Thyroid gland (tissue), 4 donors: ENCODE measurements at regions not wholly inside any gene's neighbourhood (a gene's known extent, or its start where the extent isn't known, plus 50 kb on each side); places are given as distances from the start of the nearest gene placed in this dataset.

Source experiments
- DNase-seq, 2 donors: peaks; one replicate each; pipeline ENCODE4 v3.0.0-alpha.2; 2019
- H3K27ac ChIP-seq, 3 donors: fragments of 200-600 bp; sonication (generic); 1 replicate in 2 of 3; 2 replicates in 1 of 3; pipeline ENCODE4 v1.5.1; 2016 to 2019; ENCODE audit warnings: mild to moderate bottlenecking in 1 of 3, moderate library complexity in 1 of 3
- H3K27me3 ChIP-seq: fragments of 200-600 bp; sonication (generic); one replicate; pipeline ENCODE4 v1.5.1; 2019
- H3K36me3 ChIP-seq, 2 donors: fragments of 200-600 bp; sonication (generic); one replicate each; pipeline ENCODE4 v1.5.1; 2016 to 2019
- H3K4me1 ChIP-seq, 2 donors: fragments of 200-600 bp; sonication (generic); one replicate each; pipeline ENCODE4 v1.5.1; 2017 to 2019
- H3K4me3 ChIP-seq, 3 donors: fragments of 200-600 bp; sonication (generic); replicated peaks in 1 of 3; 1 replicate in 2 of 3; 2 replicates in 1 of 3; pipeline ENCODE4 v1.5.1; 2016; ENCODE audit warnings: mild to moderate bottlenecking in 1 of 3
- H3K9me3 ChIP-seq: fragments of 200-600 bp; sonication (generic); one replicate; pipeline ENCODE4 v1.5.1; 2017
- CTCF ChIP-seq, 6 experiments: fragments of 200-600 bp in 3 of 6; fragments of 450-650 bp in 3 of 6; sonication (generic) in 3 of 6; IDR thresholded peaks; one replicate each; pipeline ENCODE4 v1.5.1; 2016 to 2019; ENCODE audit warnings: antibody characterized with exemption in 6 of 6, mild to moderate bottlenecking in 2 of 6, inconsistent platforms in 1 of 6, moderate library complexity in 1 of 6
- POLR2A ChIP-seq, 2 donors: fragments of 450-650 bp; IDR thresholded peaks; one replicate each; pipeline ENCODE4 v1.6.1; 2017; ENCODE audit warnings: antibody characterized with exemption in 2 of 2, mild to moderate bottlenecking in 2 of 2, moderate library complexity in 1 of 2
- WGBS, 2 donors: methylation state at CpG; one replicate each; pipeline ENCODE4 v1.1.5; 2017; 5-methylcytosine and 5-hydroxymethylcytosine counted together
- intact Hi-C: fragments of 100-400 bp; cut with DNase I; formaldehyde crosslinking; loops from one replicate; pipeline ENCODE4 v1.15.1; 2023

DNA sequence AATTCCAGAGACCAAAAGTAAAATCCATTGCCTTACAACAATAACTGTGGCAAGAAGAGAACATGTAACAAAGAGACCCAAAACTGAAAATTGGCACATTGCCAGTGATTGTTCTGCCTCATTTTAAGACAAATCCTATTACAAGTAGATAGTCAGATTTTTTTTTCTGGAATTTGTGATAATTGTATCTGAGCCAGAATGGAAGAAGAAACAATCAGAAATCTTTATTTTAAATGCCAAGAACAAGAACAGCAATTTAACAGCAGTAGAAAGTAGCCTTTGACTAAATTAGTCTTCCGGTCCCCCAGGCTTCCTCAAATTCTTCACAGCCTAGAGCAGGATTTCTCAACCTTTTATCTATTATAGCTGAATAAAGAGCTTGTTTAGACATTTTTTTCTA, 106.7 kb upstream of the PTPN3 start:
- intact Hi-C loops: no loop called here
- TF ChIP-seq CTCF (IDR thresholded peaks at IDR 0.05): no peak
- no peak for TF ChIP-seq POLR2A (IDR thresholded peaks at IDR 0.05)
- Histone ChIP-seq H3K4me3 (no peak overlapping the region), H3K4me1 (no peaks in the 10 kb centered on the region), H3K27ac (no peak overlapping the region), H3K27me3 (no peaks in the 10 kb centered on the region), H3K36me3 (no peaks in the 10 kb centered on the region), H3K9me3 (no peaks in the 10 kb centered on the region)
- no peak for DNase-seq
- WGBS, 2 donors: 76 to 94% methylated on average over 1 of the region's 1 CpG

DNA sequence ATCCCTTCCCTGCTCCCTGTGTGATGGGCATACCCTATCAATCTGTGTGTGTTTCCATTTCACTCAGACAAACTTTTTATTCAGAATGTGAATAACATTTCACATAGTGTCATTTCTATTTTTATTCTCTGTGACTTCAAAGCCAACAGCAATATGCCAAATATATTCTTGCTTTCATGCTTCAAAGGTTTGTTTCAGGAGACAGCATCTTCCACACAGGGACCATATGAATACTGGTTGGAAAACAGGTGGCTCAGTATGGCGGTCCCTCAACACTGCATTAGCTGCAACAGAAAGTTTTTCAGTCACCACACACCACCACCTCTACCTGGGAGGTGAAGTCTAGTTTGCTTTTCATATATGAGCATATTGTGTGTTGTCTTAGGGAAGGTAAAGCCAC, 111.0 kb upstream of the PTPN3 start:
- no peak for DNase-seq

GRCh38 chr9:109616571-109617120, 118.5 kb upstream of the PTPN3 start:
- H3K9me3 ChIP-seq: no peaks in the 10 kb centered on the region
- no peaks in the 10 kb centered on the region for H3K36me3 ChIP-seq
- no peak for TF ChIP-seq POLR2A (IDR thresholded peaks at IDR 0.05)
- no peak for TF ChIP-seq CTCF (IDR thresholded peaks at IDR 0.05)
- no peak overlapping the region for H3K27ac ChIP-seq
- H3K4me1 ChIP-seq: no peaks in the 10 kb centered on the region
- H3K4me3 ChIP-seq: no peak overlapping the region
- intact Hi-C loops: no loop called here
- DNase-seq: no peak
- no peaks in the 10 kb centered on the region for H3K27me3 ChIP-seq
- 77 to 94% methylated on average over 1 of the region's 1 CpG for WGBS, 2 donors

More for the DNA sequence above, 111.0 kb upstream of the PTPN3 start:
- TF ChIP-seq POLR2A (IDR thresholded peaks at IDR 0.05) (no peak), CTCF (IDR thresholded peaks at IDR 0.05) (no peak)
- Histone ChIP-seq H3K4me3 (no peak overlapping the region), H3K27me3 (no peaks in the 10 kb centered on the region), H3K4me1 (no peaks in the 10 kb centered on the region), H3K36me3 (no peaks in the 10 kb centered on the region), H3K27ac (no peak overlapping the region), H3K9me3 (no peaks in the 10 kb centered on the region)
- 93 to 100% methylated on average over 1 of the region's 1 CpG for WGBS, 2 donors
- intact Hi-C loops: no loop called here

- H3K27me3 ChIP-seq: no peaks in the 10 kb centered on the region
- no peaks in the 10 kb centered on the region for H3K4me1 ChIP-seq
- intact Hi-C loops: no loop called here
- H3K36me3 ChIP-seq: no peaks in the 10 kb centered on the region
- no peaks in the 10 kb centered on the region for H3K9me3 ChIP-seq
- TF ChIP-seq POLR2A (IDR thresholded peaks at IDR 0.05) (no peak), CTCF (IDR thresholded peaks at IDR 0.05) (no peak)
- no peak overlapping the region for H3K4me3 ChIP-seq
- 72 to 75% methylated on average over 3 of the region's 3 CpGs for WGBS, 2 donors
- H3K27ac ChIP-seq: no peak overlapping the region
- DNase-seq: no peak
These were observed 121.2 kb upstream of the PTPN3 start for GRCh38 chr9:109619310-109619709.

DNA sequence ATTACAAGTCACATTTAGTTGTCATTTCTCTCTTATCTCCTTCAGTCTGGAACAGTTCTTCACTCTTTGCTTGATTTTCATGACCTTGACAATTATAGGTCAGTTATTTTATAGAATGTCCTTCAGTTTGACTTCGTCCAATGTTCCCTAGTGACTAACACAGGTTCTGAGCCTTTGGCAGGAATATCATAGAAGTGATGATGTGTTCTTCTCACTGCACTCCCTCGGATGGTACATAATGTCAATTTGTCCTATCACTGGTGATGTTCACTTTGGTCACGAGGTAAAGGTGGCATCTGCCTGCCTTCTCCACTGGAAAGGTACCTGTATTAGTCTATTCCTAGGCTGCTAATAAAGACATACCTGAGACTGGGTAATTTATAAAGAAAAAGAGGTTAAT, 126.0 kb upstream of the PTPN3 start:
- Histone ChIP-seq H3K36me3 (no peaks in the 10 kb centered on the region), H3K27me3 (no peaks in the 10 kb centered on the region), H3K4me3 (no peak overlapping the region), H3K4me1 (no peaks in the 10 kb centered on the region), H3K27ac (no peak overlapping the region), H3K9me3 (no peaks in the 10 kb centered on the region)
- intact Hi-C loops: no loop called here
- WGBS, 2 donors: 83 to 86% methylated on average over 3 of the region's 3 CpGs
- no peak for DNase-seq
- TF ChIP-seq POLR2A (IDR thresholded peaks at IDR 0.05) (no peak), CTCF (IDR thresholded peaks at IDR 0.05) (no peak)
